OCI-LY1 (cell line): ENCODE measurements at regions not wholly inside any gene's neighbourhood (a gene's known extent, or its start where the extent isn't known, plus 50 kb on each side); places are given as distances from the start of the nearest gene placed in this dataset.

ENCODE experiments used
- H2AFZ ChIP-seq: fragments of 200-600 bp; sonication (generic), shearing (Covaris generic); 2 replicates; pipeline ENCODE4 v1.6.0; 2014; ENCODE audit warnings: antibody characterized with exemption, mild to moderate bottlenecking, low read length
- H3F3A ChIP-seq: fragments of 200-600 bp; sonication (generic), shearing (Covaris generic); 2 replicates; pipeline ENCODE4 v1.6.0; 2014; ENCODE audit warnings: mild to moderate bottlenecking, antibody characterized with exemption, low read length, moderate library complexity; ENCODE audit not compliant: insufficient read depth
- H3K27ac ChIP-seq: fragments of 200-600 bp; sonication (generic); 2 replicates; pipeline ENCODE4 v1.5.1; 2014; ENCODE audit warnings: low read length, mixed run types, mild to moderate bottlenecking, low read depth; ENCODE audit not compliant: poor library complexity, severe bottlenecking
- H3K27me3 ChIP-seq: fragments of 200-600 bp; sonication (generic); 2 replicates; pipeline ENCODE4 v1.6.0; 2014; ENCODE audit warnings: antibody characterized with exemption, mild to moderate bottlenecking, low read length, moderate library complexity; ENCODE audit not compliant: insufficient read depth
- H3K36me3 ChIP-seq: fragments of 200-600 bp; sonication (generic); 2 replicates; pipeline ENCODE4 v1.6.1; 2014; ENCODE audit warnings: mild to moderate bottlenecking, antibody characterized with exemption, low read length, moderate library complexity, mixed read lengths; ENCODE audit not compliant: insufficient read depth
- H3K4me1 ChIP-seq: fragments of 200-600 bp; sonication (generic); 2 replicates; pipeline ENCODE4 v1.5.1; 2014; ENCODE audit warnings: mild to moderate bottlenecking, low read length, moderate library complexity; ENCODE audit not compliant: insufficient read depth, severe bottlenecking
- H3K4me2 ChIP-seq: fragments of 200-600 bp; sonication (generic), shearing (Covaris generic); 2 replicates; pipeline ENCODE4 v1.6.1; 2014; ENCODE audit warnings: low read length
- H3K4me3 ChIP-seq: fragments of 200-600 bp; sonication (generic); 2 replicates; pipeline ENCODE4 v1.5.1; 2014; ENCODE audit warnings: low read length, low read depth, mild to moderate bottlenecking, mixed read lengths; ENCODE audit not compliant: poor library complexity, severe bottlenecking
- H3K79me2 ChIP-seq: fragments of 200-600 bp; shearing (Covaris generic); 2 replicates; pipeline ENCODE4 v1.6.1; 2016; ENCODE audit warnings: mixed run types, low read length, mixed read lengths; ENCODE audit not compliant: insufficient read depth
- H3K9ac ChIP-seq: fragments of 200-600 bp; sonication (generic), shearing (Covaris generic); 2 replicates; pipeline ENCODE4 v1.6.1; 2014; ENCODE audit warnings: mild to moderate bottlenecking, low read length, mixed read lengths
- H3K9me2 ChIP-seq: fragments of 200-600 bp; sonication (generic), shearing (Covaris generic); 2 replicates; pipeline ENCODE4 v1.6.1; 2014; ENCODE audit warnings: low read depth, mild to moderate bottlenecking, low read length, mixed read lengths
- H3K9me3 ChIP-seq: fragments of 200-600 bp; shearing (Covaris generic); 2 replicates; pipeline ENCODE4 v1.6.1; 2014; ENCODE audit warnings: low read length, mixed read lengths
- H4K20me1 ChIP-seq: fragments of 200-600 bp; sonication (generic), shearing (Covaris generic); 2 replicates; pipeline ENCODE4 v1.6.0; 2016; ENCODE audit warnings: mild to moderate bottlenecking, low read length; ENCODE audit not compliant: insufficient read depth
- EZH2 ChIP-seq: fragments of 200-600 bp; sonication (generic), shearing (Covaris generic); IDR thresholded peaks from 2 replicates; pipeline ENCODE4 v1.8.0; 2017; ENCODE audit warnings: borderline replicate concordance, mixed run types, mild to moderate bottlenecking, antibody characterized with exemption, low read length, moderate library complexity, mixed read lengths
- TF ChIP-seq, protein P1 (sequence below): fragments of 200-600 bp; sonication (generic), shearing (Covaris generic); IDR thresholded peaks from 2 replicates; pipeline ENCODE4 v1.5.1; 2017; ENCODE audit warnings: mild to moderate bottlenecking, antibody characterized with exemption, low read length, moderate library complexity, mixed read lengths

DNA sequence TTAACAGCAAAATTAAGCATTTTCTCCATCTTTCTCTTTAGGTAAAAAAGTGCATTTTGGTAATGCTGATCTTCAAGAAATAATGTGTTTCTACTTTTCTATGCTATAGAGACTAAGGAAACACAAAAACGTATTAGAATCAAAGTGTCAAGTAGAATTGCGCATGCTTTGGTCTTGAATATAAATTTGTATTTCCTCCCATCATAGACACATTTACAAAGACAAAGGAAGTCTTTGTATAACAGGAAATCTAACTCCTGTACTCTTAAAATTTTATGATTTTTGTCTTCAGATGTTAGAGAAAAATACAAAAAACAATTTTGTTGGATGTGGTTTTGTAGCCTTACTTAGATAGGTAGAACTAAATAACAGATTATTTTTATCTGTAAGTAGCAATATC, 1299.4 kb downstream of the NCAM2 start:
- H3K9ac ChIP-seq, result no peak overlapping the region
- peaks cover 19% of the 10 kb centered on the region for H3K4me1 ChIP-seq
- H3K9me2 ChIP-seq, result no peaks in the 10 kb centered on the region
- H3K9me3 ChIP-seq, result peaks cover 4% of the 10 kb centered on the region; the same call in 1 of the 2 replicates
- H3K27ac ChIP-seq, result no peak overlapping the region
- no peaks in the 10 kb centered on the region for H3K36me3 ChIP-seq
- no peaks in the 10 kb centered on the region for H3K27me3 ChIP-seq
- no peaks in the 10 kb centered on the region for H3K79me2 ChIP-seq
- no peak overlapping the region for H3K4me2 ChIP-seq
- H3F3A ChIP-seq, result no peaks in the 10 kb centered on the region
- TF ChIP-seq, protein P1, sequence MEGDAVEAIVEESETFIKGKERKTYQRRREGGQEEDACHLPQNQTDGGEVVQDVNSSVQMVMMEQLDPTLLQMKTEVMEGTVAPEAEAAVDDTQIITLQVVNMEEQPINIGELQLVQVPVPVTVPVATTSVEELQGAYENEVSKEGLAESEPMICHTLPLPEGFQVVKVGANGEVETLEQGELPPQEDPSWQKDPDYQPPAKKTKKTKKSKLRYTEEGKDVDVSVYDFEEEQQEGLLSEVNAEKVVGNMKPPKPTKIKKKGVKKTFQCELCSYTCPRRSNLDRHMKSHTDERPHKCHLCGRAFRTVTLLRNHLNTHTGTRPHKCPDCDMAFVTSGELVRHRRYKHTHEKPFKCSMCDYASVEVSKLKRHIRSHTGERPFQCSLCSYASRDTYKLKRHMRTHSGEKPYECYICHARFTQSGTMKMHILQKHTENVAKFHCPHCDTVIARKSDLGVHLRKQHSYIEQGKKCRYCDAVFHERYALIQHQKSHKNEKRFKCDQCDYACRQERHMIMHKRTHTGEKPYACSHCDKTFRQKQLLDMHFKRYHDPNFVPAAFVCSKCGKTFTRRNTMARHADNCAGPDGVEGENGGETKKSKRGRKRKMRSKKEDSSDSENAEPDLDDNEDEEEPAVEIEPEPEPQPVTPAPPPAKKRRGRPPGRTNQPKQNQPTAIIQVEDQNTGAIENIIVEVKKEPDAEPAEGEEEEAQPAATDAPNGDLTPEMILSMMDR, result no peak
- no peak for TF ChIP-seq EZH2
- H4K20me1 ChIP-seq, result no peaks in the 10 kb centered on the region
- H2AFZ ChIP-seq, result peak overlapping the region; percentile 90; the same call in 1 of the 2 replicates
- no peak overlapping the region for H3K4me3 ChIP-seq

DNA sequence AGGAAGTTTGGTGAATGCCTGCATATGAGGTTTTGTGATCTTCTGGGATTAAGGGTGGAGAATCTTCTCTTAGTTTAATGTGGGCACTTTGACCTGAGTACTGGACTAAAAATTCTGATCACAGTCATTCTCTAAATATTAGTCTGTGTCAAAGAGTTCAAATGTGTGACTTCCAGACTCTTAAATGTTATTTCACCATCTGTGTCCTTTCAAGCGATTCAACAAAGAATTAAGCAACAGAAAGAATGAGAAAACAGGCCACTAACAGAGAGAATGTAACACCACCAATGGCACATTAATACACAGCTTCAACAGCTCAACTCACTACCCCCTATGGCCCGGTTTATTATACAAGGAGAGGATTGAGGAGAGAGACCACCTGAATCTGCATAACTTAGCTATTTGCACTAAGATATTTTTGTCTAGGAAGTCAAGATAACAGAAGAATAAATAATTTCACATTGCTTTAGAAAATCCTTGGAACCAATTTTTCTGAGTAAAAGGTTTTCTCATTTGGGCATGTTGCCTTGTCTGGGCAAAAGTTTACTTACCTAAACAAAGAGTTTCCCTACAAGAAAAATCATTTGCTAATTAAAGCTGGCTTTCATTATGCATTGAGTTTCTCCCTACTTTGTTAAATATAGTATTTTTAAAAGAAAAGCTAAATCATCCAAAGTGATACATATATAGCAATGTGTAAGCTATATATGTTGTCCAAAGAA, 1313.7 kb downstream of the NCAM2 start:
- Histone ChIP-seq H3K4me2 (no peak overlapping the region), H3K27me3 (no peaks in the 10 kb centered on the region), H3K27ac (no peak overlapping the region), H3K4me3 (no peak overlapping the region), H4K20me1 (no peaks in the 10 kb centered on the region), H3K79me2 (no peaks in the 10 kb centered on the region), H3F3A (no peaks in the 10 kb centered on the region), H3K36me3 (no peaks in the 10 kb centered on the region), H3K4me1 (no peaks in the 10 kb centered on the region), H3K9ac (no peak overlapping the region), H3K9me2 (no peaks in the 10 kb centered on the region), H2AFZ (no peak overlapping the region), H3K9me3 (no peaks in the 10 kb centered on the region; the same call in 1 of the 2 replicates)
- TF ChIP-seq, protein P1, result no peak
- TF ChIP-seq EZH2, result no peak

DNA sequence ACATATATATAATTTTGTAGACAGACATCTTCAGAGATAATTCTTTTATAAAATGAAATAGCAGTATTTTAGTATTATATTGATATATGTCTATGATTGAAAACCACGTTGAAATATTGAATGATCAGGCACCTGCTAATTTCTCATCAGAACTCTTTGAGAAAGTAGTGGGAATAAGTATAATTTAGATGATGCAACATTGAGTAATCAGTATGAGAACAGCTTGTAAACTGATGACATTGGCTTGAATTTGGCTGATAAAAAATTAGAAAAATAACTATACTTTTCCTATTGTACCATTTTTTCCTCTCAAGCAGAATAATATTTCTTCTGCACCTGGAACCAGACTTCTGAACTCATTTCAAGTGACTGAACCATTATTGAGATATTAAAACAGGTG, 1316.8 kb downstream of the NCAM2 start:
- no peak overlapping the region for H3K4me2 ChIP-seq
- TF ChIP-seq EZH2, result no peak
- TF ChIP-seq, protein P1, result no peak

More for the DNA sequence above, 1316.8 kb downstream of the NCAM2 start:
- no peak overlapping the region for H2AFZ ChIP-seq
- no peaks in the 10 kb centered on the region for H3K27me3 ChIP-seq
- H3K9me3 ChIP-seq, result no peaks in the 10 kb centered on the region; the same call in 1 of the 2 replicates
- no peaks in the 10 kb centered on the region for H3K4me1 ChIP-seq
- H3K36me3 ChIP-seq, result no peaks in the 10 kb centered on the region
- no peak overlapping the region for H3K4me3 ChIP-seq
- no peaks in the 10 kb centered on the region for H3F3A ChIP-seq
- H3K9ac ChIP-seq, result no peak overlapping the region
- H3K27ac ChIP-seq, result no peak overlapping the region
- H3K9me2 ChIP-seq, result no peaks in the 10 kb centered on the region
- H4K20me1 ChIP-seq, result no peaks in the 10 kb centered on the region
- H3K79me2 ChIP-seq, result no peaks in the 10 kb centered on the region
